GM08714 (cell line): ENCODE measurements at regions not wholly inside any gene's neighbourhood (a gene's known extent, or its start where the extent isn't known, plus 50 kb on each side); places are given as distances from the start of the nearest gene placed in this dataset.

Experiments used
- H3K4me3 ChIP-seq: fragments of 200-500 bp; sonication (Bioruptor generic); 2 replicates; pipeline ENCODE4 v1.5.1; 2014; ENCODE audit warnings: mild to moderate bottlenecking, low read length, inconsistent platforms
- ZNF274 ChIP-seq: IDR thresholded peaks from 2 replicates; pipeline ENCODE4 v1.6.1; 2012; ENCODE audit warnings: mild to moderate bottlenecking, low read depth, low read length

DNA sequence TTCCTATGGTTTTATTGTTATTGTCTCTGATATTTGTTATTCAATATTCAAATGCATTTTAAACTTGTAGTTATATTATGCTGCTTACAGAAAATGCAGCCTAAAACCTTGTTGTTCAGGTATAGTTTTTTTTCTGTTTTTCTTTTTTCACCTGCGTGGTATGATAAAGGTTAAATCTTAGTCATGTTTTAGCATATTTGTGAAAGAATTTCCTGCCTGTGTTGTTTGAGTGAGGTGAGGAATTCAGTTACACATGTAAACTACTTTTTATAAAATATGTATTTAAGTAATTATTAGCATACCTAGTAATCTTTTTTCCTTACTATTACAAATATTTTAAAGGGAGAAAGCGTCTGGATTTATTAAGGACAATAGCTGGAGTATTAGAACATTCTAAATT is 90.0 kb upstream of the NAALADL2 start:
- TF ChIP-seq ZNF274, result no peak
- H3K4me3 ChIP-seq, result no peak overlapping the region

- TF ChIP-seq ZNF274, result no peak
- no peak overlapping the region for H3K4me3 ChIP-seq
Measured at GRCh38 chr3:174775603-174776002, 83.5 kb upstream of the NAALADL2 start.

DNA sequence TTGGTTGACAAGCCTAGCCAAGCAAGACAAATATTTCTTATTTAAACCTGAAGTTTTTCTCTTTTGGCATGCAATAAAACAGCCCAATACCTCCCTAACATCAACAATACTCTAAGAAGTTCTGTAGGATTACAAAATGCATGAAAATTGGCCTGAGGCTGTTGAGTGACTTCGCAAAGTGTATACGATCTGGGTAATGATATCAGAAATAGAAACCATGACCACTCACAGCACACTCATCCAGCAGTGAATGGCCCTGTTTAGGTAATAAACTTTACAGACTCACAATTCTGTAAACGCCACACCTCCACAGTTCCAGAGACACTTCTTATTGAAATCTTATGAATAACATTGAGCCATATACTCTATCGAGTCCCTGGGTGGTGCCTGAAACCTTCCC is 83.0 kb upstream of the NAALADL2 start:
- TF ChIP-seq ZNF274, result no peak
- H3K4me3 ChIP-seq, result no peak overlapping the region

DNA sequence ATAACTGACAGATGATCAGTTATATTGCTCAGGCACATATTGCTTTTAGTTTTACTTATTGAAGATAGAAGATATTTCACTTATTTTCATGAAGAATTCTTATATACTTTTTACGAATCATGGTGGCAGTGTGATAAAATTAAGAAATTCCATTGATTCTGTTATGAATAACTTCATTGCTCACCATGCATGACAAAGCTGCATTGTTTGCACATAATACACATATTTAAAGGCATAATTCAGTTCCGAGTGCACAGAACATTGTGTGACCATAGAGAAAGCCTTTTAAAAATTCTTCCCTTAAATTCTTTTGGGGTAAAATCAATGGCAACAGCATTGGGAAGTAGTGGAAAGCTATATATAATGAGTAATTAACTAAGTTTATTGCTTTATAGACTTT is 82.5 kb upstream of the NAALADL2 start:
- H3K4me3 ChIP-seq, result no peak overlapping the region
- no peak for TF ChIP-seq ZNF274

DNA sequence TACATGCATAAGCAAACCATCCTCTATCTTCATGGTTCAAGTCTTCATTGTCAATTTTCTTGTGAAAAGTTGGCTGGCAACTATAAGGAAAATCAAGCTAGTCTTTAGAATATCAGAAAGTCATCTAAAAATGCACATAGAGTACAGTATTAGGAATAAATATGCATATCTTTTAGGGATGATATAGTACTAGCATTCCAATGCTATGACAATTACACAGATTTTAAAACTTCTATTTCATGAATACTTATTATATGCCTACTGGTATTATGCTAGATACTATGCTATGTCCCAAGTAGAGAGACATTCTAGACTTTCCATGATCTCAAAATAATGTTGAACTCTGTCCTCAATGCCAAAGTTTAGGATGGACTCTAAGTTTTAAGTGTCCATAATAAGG is 81.3 kb upstream of the NAALADL2 start:
- H3K4me3 ChIP-seq, result no peak overlapping the region
- no peak for TF ChIP-seq ZNF274

GRCh38 chr3:174783502-174783901 is 75.6 kb upstream of the NAALADL2 start:
- TF ChIP-seq ZNF274, result no peak
- H3K4me3 ChIP-seq, result no peak overlapping the region

DNA sequence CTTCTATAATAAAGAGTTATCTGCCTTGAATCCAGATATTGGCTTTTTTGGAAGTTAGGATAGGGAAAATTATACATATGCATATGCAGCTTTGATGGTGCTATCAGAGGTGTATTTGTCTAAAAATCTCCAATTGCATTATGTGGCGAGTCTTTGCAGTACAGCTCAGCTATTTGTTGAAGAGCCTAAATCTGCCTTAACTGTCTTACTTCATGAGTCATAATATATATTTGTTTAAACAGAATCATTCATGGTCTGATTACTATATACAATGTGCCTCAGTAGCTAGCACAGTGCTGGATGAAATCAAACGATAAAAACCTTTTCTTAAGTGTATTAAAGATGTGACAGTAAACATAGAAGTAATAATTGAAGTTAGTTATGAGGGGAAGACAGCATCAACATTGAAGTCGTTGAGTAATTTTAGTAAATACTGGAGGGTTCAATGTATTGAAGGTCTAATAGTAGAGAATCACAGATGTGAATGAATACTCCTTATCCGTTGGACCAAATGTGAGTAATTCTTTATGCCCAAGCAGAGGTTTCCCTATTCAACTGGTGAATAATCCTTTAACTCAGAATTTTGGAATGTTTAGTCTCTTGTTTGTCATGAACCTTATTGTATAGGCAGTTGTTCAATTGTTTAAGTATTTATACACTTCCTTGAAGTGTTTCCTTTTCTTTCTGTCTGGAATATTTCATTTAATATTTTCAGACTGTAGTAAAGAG is 74.8 kb upstream of the NAALADL2 start:
- no peak overlapping the region for H3K4me3 ChIP-seq
- TF ChIP-seq ZNF274, result no peak

DNA sequence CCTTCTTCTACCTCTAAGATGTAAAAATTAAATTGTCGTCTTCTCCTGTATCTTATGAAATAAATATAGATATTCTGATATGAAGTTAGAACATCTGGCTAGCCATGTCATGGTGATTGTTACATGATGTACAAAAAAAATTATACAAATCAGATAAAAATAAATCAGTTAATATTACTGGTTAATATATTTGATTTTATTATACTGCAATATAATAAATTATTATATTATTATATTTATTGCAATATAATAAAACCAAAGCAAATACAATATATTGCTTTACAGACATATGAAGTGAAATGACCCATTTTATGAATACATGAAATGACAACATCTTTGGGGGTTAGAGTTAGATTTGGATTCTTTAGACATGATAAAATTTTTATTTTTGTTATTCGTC is 72.3 kb upstream of the NAALADL2 start:
- no peak for TF ChIP-seq ZNF274
- no peak overlapping the region for H3K4me3 ChIP-seq

DNA sequence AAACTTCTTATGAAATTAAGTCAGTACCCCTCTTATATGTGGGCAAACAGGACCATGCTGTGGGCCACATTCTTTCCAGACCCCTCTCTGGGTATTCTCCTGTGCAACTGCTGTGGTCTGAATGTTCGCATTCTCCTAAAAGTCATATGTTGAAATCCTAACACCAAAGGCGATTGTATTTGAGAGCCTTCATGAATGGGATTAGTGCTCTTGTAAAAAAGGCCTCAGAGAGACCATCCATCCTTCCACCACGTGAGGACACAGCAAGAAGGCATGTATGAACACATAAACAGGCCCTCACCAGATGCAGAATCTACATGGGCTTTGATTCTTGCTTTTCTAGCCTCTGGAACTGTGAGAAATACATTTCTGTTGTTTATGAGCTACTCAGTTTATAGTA is 68.0 kb upstream of the NAALADL2 start:
- no peak overlapping the region for H3K4me3 ChIP-seq
- TF ChIP-seq ZNF274, result no peak

- no peak for TF ChIP-seq ZNF274
- H3K4me3 ChIP-seq, result no peak overlapping the region
Measured at GRCh38 chr3:174792864-174793263, 66.3 kb upstream of the NAALADL2 start.
